ENCODE measurements at regions not wholly inside any gene's neighbourhood (a gene's known extent, or its start where the extent isn't known, plus 50 kb on each side); places are given as distances from the start of the nearest gene placed in this dataset.

GRCh38 chr1:213618094-213618493 is 369.7 kb upstream of the PROX1 start:
- intact Hi-C loops (cut with micrococcal nuclease) = no loop called here

More at GRCh38 chr1:213618094-213618493, 369.7 kb upstream of the PROX1 start:
- Histone ChIP-seq H3K36me3 (ENCODE audit: control insufficient read depth, insufficient read depth, low read length) (no peaks in the 10 kb centered on the region), H3K9ac (ENCODE audit: low read depth, low read length) (no peak overlapping the region), H2AK5ac (ENCODE audit: low read depth, low read length) (no peak overlapping the region), H3K9me3 (ENCODE audit: control insufficient read depth, insufficient read depth, low read length) (peaks cover 19% of the 10 kb centered on the region), H4K8ac (ENCODE audit: low read depth in 2 of 2, low read length in 2 of 2) (no peak overlapping the region), H3K27ac (ENCODE audit: insufficient read depth, low read length) (no peak overlapping the region), H3K4me3 (ENCODE audit: insufficient read depth, low read depth, low read length) (no peak overlapping the region), H4K5ac (ENCODE audit: low read depth, low read length) (no peak overlapping the region), H2BK20ac (ENCODE audit: low read depth, low read length) (no peak overlapping the region), H3K27me3 (ENCODE audit: control insufficient read depth, insufficient read depth, low read length) (no peaks in the 10 kb centered on the region), H3K4ac (ENCODE audit: low read depth, low read length) (no peak overlapping the region), H2BK120ac (ENCODE audit: low read depth, low read length) (no peak overlapping the region), H3K23ac (ENCODE audit: low read depth, low read length) (no peak overlapping the region), H3K4me1 (ENCODE audit: control insufficient read depth, insufficient read depth, low read length) (no peaks in the 10 kb centered on the region), H3K56ac (ENCODE audit: extremely low read depth, insufficient read depth, low read length) (no peak overlapping the region), H3K18ac (ENCODE audit: low read depth, low read length) (no peak overlapping the region), H2BK5ac (ENCODE audit: low read depth, low read length, poor library complexity, severe bottlenecking) (no peak overlapping the region), H4K20me1 (ENCODE audit: insufficient read depth, low read length) (no peaks in the 10 kb centered on the region), H3K9me1 (ENCODE audit: insufficient read depth, low read length) (no peaks in the 10 kb centered on the region), H2AK9ac (replicated peaks; ENCODE audit: low read depth, low read length, poor library complexity) (no peak overlapping the region), H3K4me2 (ENCODE audit: low read depth, low read length) (no peak overlapping the region), H3K14ac (replicated peaks; ENCODE audit: low read depth, low read length) (no peak overlapping the region), H2BK15ac (ENCODE audit: low read depth, low read length) (no peak overlapping the region), H3K79me1 (ENCODE audit: low read depth in 1 of 2, low read length in 2 of 2) (no peaks in the 10 kb centered on the region), H4K91ac (ENCODE audit: insufficient read depth, low read depth, low read length) (no peak overlapping the region), H2AFZ (replicated peaks; ENCODE audit: low read length, poor library complexity) (no peak overlapping the region)
- DNase-seq (no peak), ATAC-seq (ENCODE audit: low read depth) (no peak)
- in situ Hi-C loops (cut with MboI; ENCODE audit: low sequenced_read_pairs) = no loop called here
- no peak for TF ChIP-seq ELK1 (IDR thresholded peaks at IDR 0.05; ENCODE audit: borderline replicate concordance, low read depth, low read length)
- no peak for TF ChIP-seq RAD21 (IDR thresholded peaks at IDR 0.05; ENCODE audit: low read length)
- no peak for TF ChIP-seq RFX5 (IDR thresholded peaks at IDR 0.05; ENCODE audit: low read depth, low read length)
- TF ChIP-seq POLR2A (IDR thresholded peaks at IDR 0.05; ENCODE audit: low read depth, low read length) = no peak
- no peak for TF ChIP-seq SMC3 (IDR thresholded peaks at IDR 0.05; ENCODE audit: low read depth, low read length)
- TF ChIP-seq BHLHE40 (IDR thresholded peaks at IDR 0.05; ENCODE audit: low read depth, low read length) = no peak
- no peak for TF ChIP-seq CEBPB (IDR thresholded peaks at IDR 0.05; ENCODE audit: low read depth, low read length)
- TF ChIP-seq RCOR1 (IDR thresholded peaks at IDR 0.05; ENCODE audit: insufficient replicate concordance, low read length) = no peak
- no peak for TF ChIP-seq CHD1 (IDR thresholded peaks at IDR 0.05; ENCODE audit: low read depth, low read length)
- TF ChIP-seq, protein P1, sequence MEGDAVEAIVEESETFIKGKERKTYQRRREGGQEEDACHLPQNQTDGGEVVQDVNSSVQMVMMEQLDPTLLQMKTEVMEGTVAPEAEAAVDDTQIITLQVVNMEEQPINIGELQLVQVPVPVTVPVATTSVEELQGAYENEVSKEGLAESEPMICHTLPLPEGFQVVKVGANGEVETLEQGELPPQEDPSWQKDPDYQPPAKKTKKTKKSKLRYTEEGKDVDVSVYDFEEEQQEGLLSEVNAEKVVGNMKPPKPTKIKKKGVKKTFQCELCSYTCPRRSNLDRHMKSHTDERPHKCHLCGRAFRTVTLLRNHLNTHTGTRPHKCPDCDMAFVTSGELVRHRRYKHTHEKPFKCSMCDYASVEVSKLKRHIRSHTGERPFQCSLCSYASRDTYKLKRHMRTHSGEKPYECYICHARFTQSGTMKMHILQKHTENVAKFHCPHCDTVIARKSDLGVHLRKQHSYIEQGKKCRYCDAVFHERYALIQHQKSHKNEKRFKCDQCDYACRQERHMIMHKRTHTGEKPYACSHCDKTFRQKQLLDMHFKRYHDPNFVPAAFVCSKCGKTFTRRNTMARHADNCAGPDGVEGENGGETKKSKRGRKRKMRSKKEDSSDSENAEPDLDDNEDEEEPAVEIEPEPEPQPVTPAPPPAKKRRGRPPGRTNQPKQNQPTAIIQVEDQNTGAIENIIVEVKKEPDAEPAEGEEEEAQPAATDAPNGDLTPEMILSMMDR (conservative IDR thresholded peaks at IDR 0.05; ENCODE audit: low read depth, low read length) = no peak
- TF ChIP-seq NFE2L2 (IDR thresholded peaks at IDR 0.05; ENCODE audit: low read depth, low read length) = no peak
- TF ChIP-seq MAZ (IDR thresholded peaks at IDR 0.05; ENCODE audit: borderline replicate concordance, low read depth, low read length) = no peak
- no TSS peak for BruUV-seq (replicated peaks)
- ChIA-PET CTCF (no interaction called here), POLR2A (ENCODE audit: unreplicated experiment) (no interaction called here)
- no CpG with 5 or more reads among the region's 1 CpG for WGBS, 2 experiments (ENCODE audit: extremely low coverage in 2 of 2, insufficient read length in 1 of 2)
- dilution Hi-C loops (cut with HindIII; ENCODE audit: low sequenced_read_pairs, unreplicated experiment) = no loop called here

All from IMR-90 (cell line).